NCI-H1694 (cell line): ENCODE measurements at regions not wholly inside any gene's neighbourhood (a gene's known extent, or its start where the extent isn't known, plus 50 kb on each side); places are given as distances from the start of the nearest gene placed in this dataset.

Experiments used
- DNase-seq: peaks from one replicate; lab custom pipeline; 2025; lab: John Stamatoyannopoulos, UW

GRCh38 chr9:78601957-78602565 lies 305.1 kb downstream of the PSAT1 start:
- peak; percentile 90 for DNase-seq

GRCh38 chr9:78605041-78606000 lies 308.4 kb downstream of the PSAT1 start:
- no peak for DNase-seq

DNA sequence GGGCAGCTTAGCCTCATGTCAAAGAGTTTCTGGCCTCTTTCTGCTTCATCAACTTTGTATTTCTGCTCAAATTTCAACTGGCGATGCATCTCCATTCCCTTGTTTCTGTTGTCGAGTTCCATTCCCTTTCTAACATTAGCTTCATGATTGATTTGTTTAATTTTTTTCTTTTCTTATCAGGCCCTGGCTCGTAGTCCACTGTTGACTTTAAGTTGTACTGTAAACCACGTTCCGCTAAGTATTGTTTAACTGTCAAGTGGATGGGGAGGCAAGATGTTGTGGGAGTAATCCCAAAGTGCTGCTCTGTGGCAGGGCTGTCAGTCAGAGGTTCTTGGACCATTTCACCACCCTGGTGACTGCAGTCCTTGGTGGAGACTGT lies 309.1 kb downstream of the PSAT1 start:
- no peak for DNase-seq

DNA sequence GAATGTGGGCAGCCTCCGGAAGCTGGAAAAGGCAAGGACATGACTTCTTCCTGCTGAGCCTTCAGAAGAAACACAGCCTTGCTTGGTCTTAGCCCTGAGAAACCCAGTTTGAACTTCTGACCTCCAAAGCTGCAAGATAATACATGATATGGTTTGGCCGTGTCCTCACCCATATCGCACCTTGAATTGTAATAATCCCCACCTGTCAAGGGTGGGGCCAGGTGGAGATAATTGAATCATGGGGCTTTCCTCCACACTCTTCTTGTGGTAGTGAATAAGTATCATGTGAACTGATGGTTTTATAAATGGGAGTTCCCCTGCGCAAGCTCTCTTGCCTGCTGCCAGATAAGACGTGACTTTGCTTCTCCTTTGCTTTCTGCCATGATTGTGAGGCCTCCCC lies 310.9 kb downstream of the PSAT1 start:
- no peak for DNase-seq

DNA sequence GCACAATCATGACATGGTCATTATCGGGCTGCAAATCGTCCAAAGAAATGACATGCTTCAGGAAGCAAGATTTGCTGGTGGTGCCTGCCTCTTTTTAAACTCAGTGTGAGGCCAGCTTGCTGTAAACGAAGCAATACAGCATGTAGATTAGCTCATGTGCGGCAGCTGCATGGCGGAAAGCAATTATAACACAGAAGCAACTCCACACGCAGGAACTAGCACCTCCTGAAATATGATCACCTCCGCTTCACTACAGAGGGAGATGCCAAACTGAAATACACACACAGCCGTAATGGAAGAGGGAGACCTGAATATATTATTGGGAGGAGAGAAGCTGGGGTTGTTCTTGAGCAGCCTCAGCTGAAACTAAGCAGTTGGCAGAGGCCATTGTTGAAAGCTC lies 312.5 kb downstream of the PSAT1 start:
- DNase-seq: no peak

DNA sequence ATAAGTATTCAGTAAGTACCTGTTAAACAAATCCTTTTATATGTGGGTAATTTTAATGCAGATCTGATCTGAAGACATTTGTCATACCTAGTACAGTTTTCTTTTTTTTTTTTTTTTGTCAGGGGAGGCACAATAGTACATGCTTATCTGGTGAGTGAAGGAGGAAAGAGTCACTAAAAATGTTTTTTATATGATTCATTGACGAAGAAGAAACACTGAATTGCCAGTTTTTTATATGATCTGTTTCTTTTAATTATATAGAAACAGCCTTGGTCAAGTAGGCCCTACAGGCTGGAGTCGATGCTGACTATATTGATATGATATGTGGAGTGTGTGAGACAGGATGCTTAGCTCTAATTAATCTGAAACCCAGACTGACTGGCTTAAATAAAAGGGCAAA lies 315.2 kb downstream of the PSAT1 start:
- no peak for DNase-seq

- DNase-seq: no peak
These were observed 316.1 kb downstream of the PSAT1 start for GRCh38 chr9:78613006-78613405.

DNA sequence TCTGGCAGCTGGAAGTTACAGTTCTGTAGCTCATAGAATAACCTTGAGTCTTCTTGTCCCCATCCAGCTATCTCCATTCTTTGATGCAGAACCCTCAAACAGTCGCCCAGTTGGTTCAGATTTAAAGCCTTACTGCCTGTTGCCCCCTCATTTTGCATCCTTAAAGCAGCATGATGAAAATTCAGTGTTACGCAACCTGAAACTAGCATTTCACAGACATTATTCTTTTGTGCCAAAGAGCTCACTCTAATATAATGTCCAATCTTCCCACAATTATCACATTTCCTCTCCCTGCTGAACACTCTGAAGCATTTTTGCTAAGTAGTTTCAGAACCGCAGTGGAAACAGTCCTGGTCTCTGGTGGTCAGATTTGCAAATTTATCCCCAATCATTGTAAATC lies 318.0 kb downstream of the PSAT1 start:
- DNase-seq: no peak

DNA sequence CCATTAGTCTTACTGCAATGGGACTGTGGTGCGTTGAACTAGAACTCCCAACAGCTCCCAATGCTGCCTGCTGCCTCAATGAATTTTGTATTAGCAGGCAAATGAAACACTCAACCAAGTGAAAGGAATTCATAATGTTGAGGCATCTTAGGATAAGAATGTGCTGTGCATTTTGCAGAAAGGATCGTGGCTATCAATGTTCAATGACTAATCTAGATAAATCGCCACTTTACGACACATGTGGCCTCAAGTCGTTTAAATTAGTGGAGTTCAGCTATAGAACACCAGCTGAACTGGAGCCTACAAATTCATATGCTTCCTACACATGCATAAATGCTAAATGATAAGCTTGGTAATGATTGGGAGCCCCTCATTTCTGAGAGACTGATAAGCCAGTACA lies 318.4 kb downstream of the PSAT1 start:
- DNase-seq: no peak

GRCh38 chr9:78618735-78619134 lies 321.8 kb downstream of the PSAT1 start:
- DNase-seq: no peak

DNA sequence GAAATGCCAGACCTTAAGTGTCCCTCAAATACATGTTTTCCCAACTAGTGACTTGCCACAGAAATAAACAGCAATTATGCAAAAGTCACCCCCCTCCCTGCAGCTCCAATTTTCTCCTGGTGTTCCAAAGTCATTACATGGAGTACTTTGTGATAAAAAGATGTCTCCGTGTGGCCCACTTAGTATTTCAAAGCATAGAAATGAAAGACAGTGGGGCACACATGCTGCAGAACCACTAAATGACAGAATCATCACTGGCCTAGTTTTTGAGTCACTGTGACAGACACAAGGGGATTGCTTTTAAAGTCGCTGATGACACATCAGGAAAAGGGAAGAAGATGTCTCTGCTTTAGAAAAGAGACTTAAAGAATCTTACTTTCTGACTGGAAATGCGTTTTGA lies 323.4 kb downstream of the PSAT1 start:
- DNase-seq: no peak

- no peak for DNase-seq
These were observed 323.8 kb downstream of the PSAT1 start for GRCh38 chr9:78620764-78621163.

GRCh38 chr9:78622126-78622525 lies 325.2 kb downstream of the PSAT1 start:
- no peak for DNase-seq

DNA sequence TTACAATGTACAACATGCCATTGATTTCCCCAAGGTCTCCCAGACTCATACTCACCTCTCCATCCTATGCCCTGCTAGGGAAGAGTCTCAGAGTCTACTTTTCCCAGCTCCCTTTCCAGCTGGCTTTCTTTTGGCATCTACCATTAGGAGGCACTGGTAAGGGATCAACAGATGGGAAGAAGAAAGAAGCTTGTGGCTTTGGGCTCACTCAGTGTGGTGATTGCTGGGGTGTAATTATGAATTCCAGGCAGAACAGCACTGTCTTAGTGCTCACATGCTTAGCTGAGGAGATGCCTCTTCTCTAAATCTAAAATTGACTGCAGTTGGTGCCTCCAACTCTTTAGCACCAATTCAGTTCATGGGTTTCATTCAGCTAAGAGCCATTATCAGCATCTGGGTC lies 330.0 kb downstream of the PSAT1 start:
- DNase-seq: no peak

GRCh38 chr9:78630966-78631365 lies 334.0 kb downstream of the PSAT1 start:
- no peak for DNase-seq

GRCh38 chr9:78640728-78641127 lies 343.8 kb downstream of the PSAT1 start:
- no peak for DNase-seq

DNA sequence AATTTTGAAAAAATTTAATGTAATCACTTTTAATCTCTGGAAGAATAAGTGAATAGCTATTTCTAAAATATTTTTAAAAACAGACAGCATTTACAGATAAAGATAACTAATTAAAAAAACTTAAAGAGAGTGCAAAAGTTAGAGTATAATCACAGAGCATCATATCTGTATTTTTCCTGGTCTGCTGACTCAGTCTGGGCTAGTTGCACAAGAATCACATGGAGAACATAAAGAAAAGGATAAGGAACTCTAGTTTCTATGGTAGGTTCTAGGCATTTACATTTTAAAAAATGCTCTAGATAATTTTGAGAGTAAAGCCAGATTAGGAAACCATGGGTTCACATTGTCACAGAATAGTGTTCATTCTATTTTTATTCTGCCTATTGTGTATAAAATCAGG lies 347.4 kb downstream of the PSAT1 start:
- DNase-seq: no peak

DNA sequence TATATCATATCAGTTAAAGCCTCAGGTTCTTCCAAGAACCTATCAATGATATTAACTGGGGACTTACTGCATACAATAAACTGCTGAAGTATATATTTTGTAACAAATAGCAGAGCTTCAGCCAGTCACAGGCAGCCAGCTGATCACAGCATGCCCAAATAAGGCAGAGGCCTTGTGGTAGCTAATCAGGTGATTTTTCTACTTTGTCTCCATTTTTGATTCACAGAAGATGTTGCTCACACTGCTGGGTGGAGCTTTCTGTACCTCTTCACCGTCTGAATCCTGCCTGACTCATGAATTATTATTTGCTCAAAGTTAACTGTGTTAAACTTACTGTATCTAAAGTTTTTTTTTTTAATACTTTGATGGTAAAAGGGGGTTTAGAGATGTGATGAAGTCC lies 357.4 kb downstream of the PSAT1 start:
- no peak for DNase-seq

DNA sequence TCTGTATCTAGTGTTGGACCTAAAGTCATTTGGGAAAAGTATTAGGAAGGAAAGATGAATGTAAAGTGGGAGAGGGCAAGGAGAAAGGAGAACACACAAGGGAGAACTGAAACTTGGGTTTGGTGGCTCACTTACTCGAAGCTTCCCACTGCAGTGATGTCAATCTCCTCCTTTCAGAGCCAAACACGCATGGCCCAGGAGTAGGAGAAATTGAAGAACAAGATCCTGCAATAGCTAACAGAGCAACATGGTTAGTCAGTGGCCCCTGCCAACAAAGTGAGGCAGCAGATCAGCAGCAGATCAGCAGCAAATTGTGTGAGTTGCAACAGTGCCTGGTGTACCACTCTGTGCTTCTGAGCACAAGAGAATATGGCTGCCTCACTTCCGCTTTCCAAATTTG lies 366.4 kb downstream of the PSAT1 start:
- DNase-seq: no peak

DNA sequence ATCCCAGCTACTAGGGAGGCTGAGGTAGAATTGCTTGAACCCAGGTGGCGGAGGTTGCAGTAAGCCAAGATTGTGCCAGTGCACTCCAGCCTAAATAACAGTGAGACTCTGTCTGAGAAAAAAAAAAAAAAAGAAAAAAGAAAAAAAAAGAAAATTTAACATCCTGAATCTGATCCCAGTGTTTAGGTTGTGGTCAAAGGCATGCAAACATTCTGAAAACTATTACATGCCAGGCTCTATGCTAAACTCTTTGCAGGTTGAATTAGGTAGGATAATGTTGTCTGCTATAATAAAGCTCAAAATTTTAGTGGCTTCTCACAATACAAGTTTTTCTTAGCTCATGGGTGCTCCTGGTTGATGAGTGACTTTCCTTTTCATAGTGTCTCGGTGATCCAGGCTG lies 367.4 kb downstream of the PSAT1 start:
- DNase-seq: no peak

DNA sequence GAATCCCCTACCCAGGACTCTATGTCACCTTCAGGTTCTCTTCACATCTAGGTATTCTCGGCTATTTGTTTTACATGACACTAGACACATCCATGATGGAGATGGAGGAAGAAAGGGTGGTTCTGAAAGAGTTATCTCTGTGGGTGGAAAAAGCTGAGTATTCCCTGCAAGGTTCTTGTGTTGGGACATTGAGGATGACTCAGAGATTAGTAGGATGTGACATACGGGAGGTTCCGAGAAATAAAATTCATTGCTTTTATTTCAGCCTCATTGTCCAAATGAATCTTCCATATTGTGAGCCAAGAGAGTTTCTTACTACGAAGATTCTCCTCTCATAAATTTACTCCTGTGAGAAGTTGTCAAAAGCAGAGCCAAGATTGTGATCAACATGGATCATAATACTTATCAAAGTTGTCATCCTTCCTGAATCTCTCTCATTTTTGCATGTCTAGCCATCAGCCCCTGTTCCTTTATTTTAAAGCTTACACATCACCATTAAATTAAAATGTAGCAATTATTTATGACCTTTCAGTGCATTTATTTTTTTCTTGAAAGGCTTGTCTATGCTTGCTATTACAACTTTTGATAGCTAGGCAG lies 370.0 kb downstream of the PSAT1 start:
- no peak for DNase-seq

- no peak for DNase-seq
These were observed 371.4 kb downstream of the PSAT1 start for GRCh38 chr9:78668148-78668832.

DNA sequence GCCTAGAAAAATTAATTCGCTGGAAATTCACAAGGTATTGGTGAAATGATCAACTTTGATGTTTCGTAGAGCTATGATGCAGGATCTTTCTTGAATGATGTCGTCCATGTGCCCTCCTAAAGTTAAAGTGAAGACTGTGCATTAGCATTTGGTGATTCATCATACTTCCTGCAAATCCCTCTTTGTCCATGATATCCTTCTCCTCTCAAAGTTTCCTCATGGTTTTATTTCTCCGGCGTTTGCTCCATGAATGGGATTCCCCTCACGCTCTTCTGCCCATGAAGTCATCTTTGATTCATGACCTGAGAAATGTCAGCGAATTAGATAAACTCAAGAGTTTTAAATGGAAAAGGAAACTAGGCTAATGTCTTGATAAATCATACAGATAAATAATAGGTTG lies 372.7 kb downstream of the PSAT1 start:
- DNase-seq: no peak
